ENCODE measurements at regions not wholly inside any gene's neighbourhood (a gene's known extent, or its start where the extent isn't known, plus 50 kb on each side); places are given as distances from the start of the nearest gene placed in this dataset.

DNA sequence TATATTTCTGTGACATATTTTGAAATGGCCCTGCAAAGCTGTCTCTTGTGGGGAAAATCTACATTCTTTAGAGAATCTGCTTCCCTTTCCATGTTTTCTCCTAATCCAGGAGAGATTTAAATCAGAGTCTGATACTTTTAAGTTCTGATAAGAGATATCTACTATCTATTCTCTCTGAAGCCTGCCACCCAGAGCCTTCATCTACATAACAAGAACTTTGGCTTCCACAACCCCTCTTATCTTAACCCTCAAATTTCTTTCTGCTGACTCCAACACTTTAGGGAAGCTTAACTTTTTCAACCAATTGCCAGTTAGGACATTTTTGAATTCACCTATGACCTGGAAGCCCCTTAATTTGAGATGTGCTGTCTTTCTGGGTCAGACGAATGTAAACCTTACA is 965.2 kb downstream of the TBC1D22A start:
- CTCF ChIA-PET = no interaction called here
- no peaks in the 10 kb centered on the region for H3K27me3 ChIP-seq (ENCODE audit: control insufficient read depth, insufficient read depth, low read length)
- no peak overlapping the region for H3K4me3 ChIP-seq (ENCODE audit: low read depth, low read length)
- DNase-seq (ENCODE audit: low read depth) = no peak
- TF ChIP-seq, protein P1, sequence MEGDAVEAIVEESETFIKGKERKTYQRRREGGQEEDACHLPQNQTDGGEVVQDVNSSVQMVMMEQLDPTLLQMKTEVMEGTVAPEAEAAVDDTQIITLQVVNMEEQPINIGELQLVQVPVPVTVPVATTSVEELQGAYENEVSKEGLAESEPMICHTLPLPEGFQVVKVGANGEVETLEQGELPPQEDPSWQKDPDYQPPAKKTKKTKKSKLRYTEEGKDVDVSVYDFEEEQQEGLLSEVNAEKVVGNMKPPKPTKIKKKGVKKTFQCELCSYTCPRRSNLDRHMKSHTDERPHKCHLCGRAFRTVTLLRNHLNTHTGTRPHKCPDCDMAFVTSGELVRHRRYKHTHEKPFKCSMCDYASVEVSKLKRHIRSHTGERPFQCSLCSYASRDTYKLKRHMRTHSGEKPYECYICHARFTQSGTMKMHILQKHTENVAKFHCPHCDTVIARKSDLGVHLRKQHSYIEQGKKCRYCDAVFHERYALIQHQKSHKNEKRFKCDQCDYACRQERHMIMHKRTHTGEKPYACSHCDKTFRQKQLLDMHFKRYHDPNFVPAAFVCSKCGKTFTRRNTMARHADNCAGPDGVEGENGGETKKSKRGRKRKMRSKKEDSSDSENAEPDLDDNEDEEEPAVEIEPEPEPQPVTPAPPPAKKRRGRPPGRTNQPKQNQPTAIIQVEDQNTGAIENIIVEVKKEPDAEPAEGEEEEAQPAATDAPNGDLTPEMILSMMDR (IDR thresholded peaks at IDR 0.05; ENCODE audit: insufficient read depth, low read depth, low read length) = no peak
- H3K36me3 ChIP-seq (ENCODE audit: control insufficient read depth, insufficient read depth, low read length) = no peaks in the 10 kb centered on the region
- POLR2A ChIA-PET = no interaction called here

DNA sequence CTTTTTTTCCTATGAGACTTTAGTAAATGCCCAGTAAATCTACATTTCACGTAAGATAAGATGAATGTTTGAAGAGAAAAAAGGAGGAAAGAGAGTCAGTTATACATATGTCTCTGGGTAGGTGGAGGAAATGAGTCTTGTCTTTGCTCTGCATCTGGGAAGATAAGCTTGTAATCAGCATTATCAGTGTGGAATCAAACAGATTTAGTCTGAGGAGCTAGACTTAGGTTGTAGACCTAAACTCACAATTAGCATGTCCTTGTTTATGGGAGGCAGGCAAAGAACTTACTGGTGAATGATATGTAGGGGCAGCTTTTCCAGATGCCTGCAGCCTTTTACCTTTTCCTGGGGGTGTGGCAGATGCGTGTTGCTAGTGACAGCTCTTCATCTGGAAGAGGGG is 962.3 kb downstream of the TBC1D22A start:
- CTCF ChIA-PET = no interaction called here

DNA sequence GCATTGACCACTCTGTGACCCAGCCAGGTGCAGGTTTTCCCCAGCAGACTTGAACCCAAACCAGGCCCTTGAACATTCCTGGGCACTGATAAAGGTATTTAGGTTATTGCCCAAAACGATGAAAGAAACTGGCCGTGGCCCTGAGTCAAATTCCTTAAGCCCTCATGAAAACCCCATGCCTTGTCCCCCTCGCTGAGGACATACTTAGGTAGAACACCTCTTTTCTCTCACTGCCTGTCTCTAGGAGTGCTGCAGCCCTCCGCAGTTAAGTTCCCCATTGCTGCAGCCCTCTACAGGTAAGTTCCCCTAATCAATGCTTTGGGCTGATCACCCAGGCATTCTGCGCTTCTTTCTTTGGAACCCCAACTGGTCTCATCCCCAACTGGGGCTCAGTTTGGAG is 961.6 kb downstream of the TBC1D22A start:
- TF ChIP-seq, protein P1 (IDR thresholded peaks at IDR 0.05; ENCODE audit: insufficient read depth, low read depth, low read length) = no peak
- no peak for DNase-seq (ENCODE audit: low read depth)
- no peaks in the 10 kb centered on the region for H3K36me3 ChIP-seq (ENCODE audit: control insufficient read depth, insufficient read depth, low read length)
- H3K27me3 ChIP-seq (ENCODE audit: control insufficient read depth, insufficient read depth, low read length) = no peaks in the 10 kb centered on the region
- POLR2A ChIA-PET = no interaction called here
- CTCF ChIA-PET = no interaction called here
- H3K4me3 ChIP-seq (ENCODE audit: low read depth, low read length) = no peak overlapping the region

More for the DNA sequence above, 962.3 kb downstream of the TBC1D22A start:
- H3K27me3 ChIP-seq (ENCODE audit: control insufficient read depth, insufficient read depth, low read length) = no peaks in the 10 kb centered on the region
- no peaks in the 10 kb centered on the region for H3K36me3 ChIP-seq (ENCODE audit: control insufficient read depth, insufficient read depth, low read length)
- TF ChIP-seq, protein P1 (IDR thresholded peaks at IDR 0.05; ENCODE audit: insufficient read depth, low read depth, low read length) = no peak
- no peak overlapping the region for H3K4me3 ChIP-seq (ENCODE audit: low read depth, low read length)
- POLR2A ChIA-PET = no interaction called here
- no peak for DNase-seq (ENCODE audit: low read depth)

DNA sequence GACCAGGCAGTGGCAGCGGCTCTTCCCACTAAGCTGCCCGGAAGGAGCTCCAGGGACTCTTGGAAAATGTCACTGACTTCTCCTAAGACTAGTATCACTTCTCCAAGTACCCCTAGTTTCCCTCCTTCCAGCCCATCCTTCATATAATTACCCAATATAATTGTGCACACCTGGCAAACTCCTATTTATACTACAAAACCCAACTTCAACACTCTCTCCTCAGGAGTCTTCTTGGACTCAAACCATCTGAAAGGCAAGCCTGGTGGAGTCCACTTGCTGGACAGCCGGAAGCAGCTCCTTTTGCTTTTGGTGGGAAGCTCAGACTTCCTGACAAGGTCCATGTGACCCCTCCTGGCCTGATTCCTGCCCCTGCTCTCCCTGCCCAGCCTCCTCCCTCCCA is 955.9 kb downstream of the TBC1D22A start:
- no peaks in the 10 kb centered on the region for H3K27me3 ChIP-seq (ENCODE audit: control insufficient read depth, insufficient read depth, low read length)
- POLR2A ChIA-PET = no interaction called here
- H3K36me3 ChIP-seq (ENCODE audit: control insufficient read depth, insufficient read depth, low read length) = no peaks in the 10 kb centered on the region
- CTCF ChIA-PET = no interaction called here
- no peak for DNase-seq (ENCODE audit: low read depth)
- no peak overlapping the region for H3K4me3 ChIP-seq (ENCODE audit: low read depth, low read length)
- TF ChIP-seq, protein P1 (IDR thresholded peaks at IDR 0.05; ENCODE audit: insufficient read depth, low read depth, low read length) = no peak

GRCh38 chr22:47716890-47717615 is 954.6 kb downstream of the TBC1D22A start:
- ChIA-PET CTCF (no interaction called here), POLR2A (no interaction called here)
- no peaks in the 10 kb centered on the region for H3K36me3 ChIP-seq (ENCODE audit: control insufficient read depth, insufficient read depth, low read length)
- TF ChIP-seq, protein P1 (IDR thresholded peaks at IDR 0.05; ENCODE audit: insufficient read depth, low read depth, low read length) = no peak
- no peaks in the 10 kb centered on the region for H3K27me3 ChIP-seq (ENCODE audit: control insufficient read depth, insufficient read depth, low read length)
- no peak for DNase-seq (ENCODE audit: low read depth)
- H3K4me3 ChIP-seq (ENCODE audit: low read depth, low read length) = no peak overlapping the region

Measured in BJ (cell line).